GM12872 (cell line): ENCODE measurements at regions not wholly inside any gene's neighbourhood (a gene's known extent, or its start where the extent isn't known, plus 50 kb on each side); places are given as distances from the start of the nearest gene placed in this dataset.

Source experiments
- CTCF ChIP-seq: IDR thresholded peaks from 3 replicates; pipeline ENCODE4 v1.5.1; 2011; ENCODE audit warnings: low read depth, mild to moderate bottlenecking, low read length, moderate library complexity; ENCODE audit not compliant: insufficient read depth

DNA sequence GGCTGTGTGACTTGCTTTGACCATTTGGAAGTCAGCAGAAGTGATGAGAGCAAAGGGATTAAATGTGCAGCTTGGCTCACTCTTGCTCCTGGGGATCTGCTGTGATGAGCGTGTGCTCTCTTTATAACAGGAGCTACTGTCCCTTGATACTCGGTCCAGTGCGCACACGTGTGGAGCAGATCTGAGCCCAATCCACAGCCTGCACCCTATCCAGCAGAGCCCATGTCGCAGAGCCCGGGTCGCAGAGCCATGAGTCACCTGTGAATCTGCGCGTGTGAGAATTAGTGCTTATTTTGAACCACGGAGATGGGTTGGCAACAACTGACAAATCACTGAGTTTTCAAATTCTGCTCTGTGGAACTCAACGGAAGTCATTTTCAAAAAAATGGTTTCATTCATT, 291.0 kb upstream of the SULF2 start:
- no peak for TF ChIP-seq CTCF

DNA sequence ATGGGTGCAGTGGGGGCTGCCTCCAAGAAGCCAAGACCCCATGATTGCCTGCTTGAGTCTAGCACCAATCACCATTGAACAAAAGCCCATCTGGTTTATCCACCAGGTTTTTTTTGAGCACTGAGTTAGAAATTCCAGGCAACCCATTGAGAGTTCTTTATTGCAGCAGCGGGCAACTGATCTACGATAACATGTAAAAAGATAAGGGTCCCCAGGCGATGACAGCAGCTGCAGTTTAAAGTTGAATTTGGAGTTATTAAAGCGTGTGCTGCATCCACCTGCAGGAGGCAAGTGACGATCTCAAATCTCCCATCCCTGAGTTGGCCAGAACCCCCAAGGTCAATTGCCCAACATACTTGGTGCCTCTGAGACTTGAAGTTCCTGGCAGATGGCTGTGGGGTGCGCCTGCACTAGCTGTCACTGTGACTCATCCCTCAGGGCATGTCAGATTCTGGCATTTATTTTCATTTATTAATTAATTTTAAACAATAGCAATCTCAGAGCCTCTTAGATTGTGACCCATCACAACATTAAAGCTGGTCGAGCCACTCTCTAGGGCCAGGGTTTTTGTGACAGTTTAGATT, 290.4 kb upstream of the SULF2 start:
- no peak for TF ChIP-seq CTCF

- TF ChIP-seq CTCF, result no peak
Observed at GRCh38 chr20:48070991-48071652, 285.8 kb upstream of the SULF2 start.

GRCh38 chr20:48069596-48069995, 284.3 kb upstream of the SULF2 start:
- TF ChIP-seq CTCF, result no peak

- TF ChIP-seq CTCF, result no peak
Observed at GRCh38 chr20:48066851-48067250, 281.6 kb upstream of the SULF2 start.

- no peak for TF ChIP-seq CTCF
Observed at GRCh38 chr20:48066246-48066645, 281.0 kb upstream of the SULF2 start.

DNA sequence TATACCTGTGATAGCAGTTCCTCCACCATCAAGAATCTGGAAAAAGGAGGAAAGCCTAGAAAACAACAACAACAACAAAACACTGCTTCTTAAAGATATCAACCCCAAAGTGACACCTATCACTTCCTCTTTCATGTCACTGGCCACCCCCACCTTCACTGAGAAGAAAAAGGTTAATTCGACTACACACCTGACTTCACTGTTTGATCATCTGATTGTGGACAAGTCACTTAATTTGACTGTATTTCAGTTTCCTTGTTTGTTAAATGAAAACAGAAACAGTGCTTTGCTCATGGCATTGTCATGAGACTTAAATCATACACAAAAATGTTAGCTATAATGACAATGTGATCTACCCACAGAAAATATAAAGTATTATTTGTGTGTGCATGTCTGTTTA, 280.6 kb upstream of the SULF2 start:
- TF ChIP-seq CTCF, result no peak
